HG03097 (cell line): ENCODE measurements at regions not wholly inside any gene's neighbourhood (a gene's known extent, or its start where the extent isn't known, plus 50 kb on each side); places are given as distances from the start of the nearest gene placed in this dataset.
"Not testable (repeated sequence)": the region's sequence is repeated elsewhere in the genome, so short reads cannot be mapped to it uniquely, and the experiment has no call there.

Source experiments
- ATAC-seq: cut with Tn5 transposase; IDR thresholded peaks from one replicate; pipeline ENCODE4 v1.9.1; 2021; ENCODE audit not compliant: unreplicated experiment, low FRiP score

GRCh38 chr16:59971264-59971663, 1237.1 kb upstream of the GOT2 start:
- ATAC-seq, result no peak

GRCh38 chr16:59964232-59964924, 1230.3 kb upstream of the GOT2 start:
- ATAC-seq, result no peak

GRCh38 chr16:59959311-59959710, 1225.2 kb upstream of the GOT2 start:
- ATAC-seq, result no peak

- no peak for ATAC-seq
Observed at GRCh38 chr16:59950431-59950830, 1216.3 kb upstream of the GOT2 start.

- ATAC-seq, result not testable (repeated sequence)
Observed at GRCh38 chr16:59944041-59944440, 1209.9 kb upstream of the GOT2 start.

GRCh38 chr16:59941594-59941993, 1207.5 kb upstream of the GOT2 start:
- ATAC-seq, result no peak

GRCh38 chr16:59920054-59920453, 1185.9 kb upstream of the GOT2 start:
- no peak for ATAC-seq

- no peak for ATAC-seq
Observed at GRCh38 chr16:59913666-59914065, 1179.5 kb upstream of the GOT2 start.

- no peak for ATAC-seq
Observed at GRCh38 chr16:59909262-59909661, 1175.1 kb upstream of the GOT2 start.

- no peak for ATAC-seq
Observed at GRCh38 chr16:59907611-59908010, 1173.5 kb upstream of the GOT2 start.

GRCh38 chr16:59905606-59906005, 1171.5 kb upstream of the GOT2 start:
- ATAC-seq, result no peak

GRCh38 chr16:59905131-59905530, 1171.0 kb upstream of the GOT2 start:
- ATAC-seq, result no peak

- no peak for ATAC-seq
Observed at GRCh38 chr16:59899940-59900339, 1165.8 kb upstream of the GOT2 start.

GRCh38 chr16:59892376-59892775, 1158.3 kb upstream of the GOT2 start:
- ATAC-seq, result no peak

- no peak for ATAC-seq
Observed at GRCh38 chr16:59887856-59888255, 1153.7 kb upstream of the GOT2 start.

- no peak for ATAC-seq
Observed at GRCh38 chr16:59886021-59886420, 1151.9 kb upstream of the GOT2 start.

- no peak for ATAC-seq
Observed at GRCh38 chr16:59881376-59881775, 1147.3 kb upstream of the GOT2 start.

- no peak for ATAC-seq
Observed at GRCh38 chr16:59880611-59881010, 1146.5 kb upstream of the GOT2 start.

GRCh38 chr16:59878999-59879398, 1144.9 kb upstream of the GOT2 start:
- no peak for ATAC-seq

- ATAC-seq, result no peak
Observed at GRCh38 chr16:59878479-59878878, 1144.4 kb upstream of the GOT2 start.

GRCh38 chr16:59864981-59865666, 1131.0 kb upstream of the GOT2 start:
- no peak for ATAC-seq

GRCh38 chr16:59859676-59860402, 1125.7 kb upstream of the GOT2 start:
- ATAC-seq, result no peak
